KMS-11 (cell line): ENCODE measurements at regions not wholly inside any gene's neighbourhood (a gene's known extent, or its start where the extent isn't known, plus 50 kb on each side); places are given as distances from the start of the nearest gene placed in this dataset.

ENCODE experiments used
- H2AFZ ChIP-seq: fragments of 200-600 bp; sonication (generic); 2 replicates; pipeline ENCODE4 v1.6.1; 2016; ENCODE audit warnings: antibody characterized with exemption, mixed run types, low read depth
- H3K27ac ChIP-seq: fragments of 200-600 bp; sonication (generic); 2 replicates; pipeline ENCODE4 v1.6.1; 2016; ENCODE audit warnings: mild to moderate bottlenecking, mixed run types
- H3K27me3 ChIP-seq: fragments of 200-600 bp; sonication (generic); 2 replicates; pipeline ENCODE4 v1.6.1; 2017; ENCODE audit warnings: mild to moderate bottlenecking, low read depth, mixed run types, moderate library complexity; ENCODE audit not compliant: insufficient read depth
- H3K36me3 ChIP-seq: fragments of 200-600 bp; sonication (generic); 2 replicates; pipeline ENCODE4 v1.6.1; 2017; ENCODE audit warnings: mild to moderate bottlenecking, mixed run types; ENCODE audit not compliant: insufficient read depth
- H3K4me1 ChIP-seq: fragments of 200-600 bp; sonication (generic); 2 replicates; pipeline ENCODE4 v1.6.1; 2016; ENCODE audit warnings: mild to moderate bottlenecking, low read depth, mixed run types; ENCODE audit not compliant: poor library complexity, severe bottlenecking
- H3K4me2 ChIP-seq: fragments of 200-600 bp; sonication (generic); 2 replicates; pipeline ENCODE4 v1.7.0; 2016; ENCODE audit warnings: mild to moderate bottlenecking, mixed run types
- H3K4me3 ChIP-seq: fragments of 200-600 bp; sonication (generic); IDR thresholded peaks from 2 replicates; pipeline ENCODE4 v1.6.1; 2017; ENCODE audit warnings: low read depth, low read length, mixed read lengths; ENCODE audit not compliant: insufficient read depth
- H3K79me2 ChIP-seq: fragments of 200-600 bp; sonication (generic); 2 replicates; pipeline ENCODE4 v1.6.1; 2016; ENCODE audit warnings: low read depth, mixed run types; ENCODE audit not compliant: insufficient read depth
- H3K9ac ChIP-seq: fragments of 200-600 bp; sonication (generic); 2 replicates; pipeline ENCODE4 v1.6.1; 2016; ENCODE audit warnings: mild to moderate bottlenecking, mixed run types
- H4K20me1 ChIP-seq: fragments of 200-600 bp; sonication (generic); 2 replicates; pipeline ENCODE4 v1.6.1; 2016; ENCODE audit warnings: mild to moderate bottlenecking, mixed run types; ENCODE audit not compliant: insufficient read depth
- CTCF ChIP-seq: fragments of 200-600 bp; sonication (generic); conservative IDR thresholded peaks from 2 replicates; pipeline ENCODE4 v1.6.1; 2017; ENCODE audit warnings: low read depth, mild to moderate bottlenecking, antibody characterized with exemption, low read length, moderate library complexity, mixed read lengths

- Histone ChIP-seq H3K27me3 (no peaks in the 10 kb centered on the region), H3K79me2 (no peaks in the 10 kb centered on the region), H3K36me3 (no peaks in the 10 kb centered on the region), H3K4me3 (no peak overlapping the region), H2AFZ (no peak overlapping the region), H3K4me2 (no peak overlapping the region), H3K9ac (no peak overlapping the region), H3K4me1 (no peaks in the 10 kb centered on the region), H3K27ac (no peak overlapping the region), H4K20me1 (no peaks in the 10 kb centered on the region)
- TF ChIP-seq CTCF = no peak
Observed at GRCh38 chr5:163880302-163880701, 374.9 kb downstream of the MAT2B start.

GRCh38 chr5:163885117-163885516, 379.7 kb downstream of the MAT2B start:
- no peak overlapping the region for H3K4me2 ChIP-seq
- H3K79me2 ChIP-seq = no peaks in the 10 kb centered on the region
- no peak overlapping the region for H3K27ac ChIP-seq
- H3K4me1 ChIP-seq = no peaks in the 10 kb centered on the region
- H4K20me1 ChIP-seq = no peaks in the 10 kb centered on the region
- H3K4me3 ChIP-seq = no peak overlapping the region
- H2AFZ ChIP-seq = no peak overlapping the region
- TF ChIP-seq CTCF = no peak
- H3K36me3 ChIP-seq = no peaks in the 10 kb centered on the region
- H3K9ac ChIP-seq = no peak overlapping the region
- no peaks in the 10 kb centered on the region for H3K27me3 ChIP-seq

GRCh38 chr5:163887854-163888253, 382.4 kb downstream of the MAT2B start:
- H3K4me3 ChIP-seq = no peak overlapping the region
- H4K20me1 ChIP-seq = no peaks in the 10 kb centered on the region
- no peak overlapping the region for H3K27ac ChIP-seq
- H3K27me3 ChIP-seq = no peaks in the 10 kb centered on the region
- no peaks in the 10 kb centered on the region for H3K4me1 ChIP-seq
- H3K4me2 ChIP-seq = no peak overlapping the region
- TF ChIP-seq CTCF = no peak
- H2AFZ ChIP-seq = no peak overlapping the region
- H3K79me2 ChIP-seq = no peaks in the 10 kb centered on the region
- H3K36me3 ChIP-seq = no peaks in the 10 kb centered on the region
- no peak overlapping the region for H3K9ac ChIP-seq

- Histone ChIP-seq H3K4me2 (no peak overlapping the region), H2AFZ (no peak overlapping the region), H4K20me1 (no peaks in the 10 kb centered on the region), H3K4me3 (no peak overlapping the region), H3K27me3 (no peaks in the 10 kb centered on the region), H3K4me1 (no peaks in the 10 kb centered on the region), H3K27ac (no peak overlapping the region), H3K36me3 (no peaks in the 10 kb centered on the region), H3K9ac (no peak overlapping the region), H3K79me2 (no peaks in the 10 kb centered on the region)
- no peak for TF ChIP-seq CTCF
Observed at GRCh38 chr5:163888366-163888765, 382.9 kb downstream of the MAT2B start.

- H3K27ac ChIP-seq = no peak overlapping the region
- H3K4me2 ChIP-seq = no peak overlapping the region
Observed at GRCh38 chr5:163889369-163889768, 383.9 kb downstream of the MAT2B start.

More at GRCh38 chr5:163889369-163889768, 383.9 kb downstream of the MAT2B start:
- Histone ChIP-seq H3K27me3 (no peaks in the 10 kb centered on the region), H3K79me2 (no peaks in the 10 kb centered on the region), H3K9ac (no peak overlapping the region), H4K20me1 (no peaks in the 10 kb centered on the region), H3K36me3 (no peaks in the 10 kb centered on the region), H2AFZ (no peak overlapping the region), H3K4me3 (no peak overlapping the region), H3K4me1 (no peaks in the 10 kb centered on the region)
- TF ChIP-seq CTCF = no peak
